Mucosa of descending colon (tissue), 3 donors: ENCODE measurements at regions not wholly inside any gene's neighbourhood (a gene's known extent, or its start where the extent isn't known, plus 50 kb on each side); places are given as distances from the start of the nearest gene placed in this dataset.

ENCODE experiments used
- ATAC-seq: fragments of 200-7000 bp; cut with Tn5 transposase; one replicate; pipeline ENCODE4 v1.9.1; 2020; ENCODE audit warnings: mild to moderate bottlenecking, moderate library complexity
- DNase-seq, 3 donors: peaks; one replicate each; pipeline ENCODE4 v3.0.0-alpha.2; 2020
- H3K36me3 ChIP-seq: fragments of 200-600 bp; one replicate; pipeline ENCODE4 v1.8.0; 2021; ENCODE audit warnings: low read depth, mild to moderate bottlenecking
- H3K4me1 ChIP-seq: fragments of 200-600 bp; one replicate; pipeline ENCODE4 v1.8.0; 2021; ENCODE audit warnings: low read depth, mild to moderate bottlenecking
- H3K4me3 ChIP-seq: fragments of 200-600 bp; one replicate; pipeline ENCODE4 v1.8.0; 2021; ENCODE audit warnings: mild to moderate bottlenecking
- H3K9me3 ChIP-seq: fragments of 200-600 bp; one replicate; pipeline ENCODE4 v1.8.0; 2021; ENCODE audit warnings: mild to moderate bottlenecking
- CTCF ChIP-seq: fragments of 200-600 bp; IDR thresholded peaks from one replicate; pipeline ENCODE4 v1.8.0; 2022; ENCODE audit warnings: antibody characterized with exemption, mild to moderate bottlenecking
- intact Hi-C, 2 donors: fragments of 100-400 bp; cut with DNase I in 1 of 2; cut with micrococcal nuclease in 1 of 2; formaldehyde crosslinking; loops; one replicate each; pipeline versions ENCODE4 v1.11.0 to v1.11.1; 2022; cut with DNase I, micrococcal nuclease
- donor health status: DM: no; HTN: no; CAD: no; lungs with moderate emphysema.
- donor health status: DM: no; HTN: no; CAD: no.
- donor health status: DM: no; HTN: yes; CAD: no.

- Histone ChIP-seq H3K4me1 (no peaks in the 10 kb centered on the region), H3K4me3 (no peak overlapping the region), H3K36me3 (no peaks in the 10 kb centered on the region), H3K9me3 (no peaks in the 10 kb centered on the region)
- intact Hi-C loops = no loop called here
- no peak for DNase-seq
- no peak for ATAC-seq
- no peak for TF ChIP-seq CTCF
Measured at GRCh38 chr17:71883258-71883657, 237.6 kb upstream of the SOX9 start.

- no peak for TF ChIP-seq CTCF
- Histone ChIP-seq H3K4me3 (no peak overlapping the region), H3K4me1 (no peaks in the 10 kb centered on the region), H3K36me3 (no peaks in the 10 kb centered on the region), H3K9me3 (no peaks in the 10 kb centered on the region)
- intact Hi-C loops = no loop called here
- DNase-seq = no peak
- ATAC-seq = no peak
Measured at GRCh38 chr17:71883845-71884244, 237.0 kb upstream of the SOX9 start.

- no peak for ATAC-seq
- no peaks in the 10 kb centered on the region for H3K36me3 ChIP-seq
- TF ChIP-seq CTCF = no peak
- intact Hi-C loops = no loop called here
- H3K4me3 ChIP-seq = no peak overlapping the region
- no peaks in the 10 kb centered on the region for H3K9me3 ChIP-seq
- DNase-seq = no peak
- H3K4me1 ChIP-seq = no peaks in the 10 kb centered on the region
Measured at GRCh38 chr17:71885662-71886061, 235.2 kb upstream of the SOX9 start.

GRCh38 chr17:71899317-71899716 lies 221.5 kb upstream of the SOX9 start:
- DNase-seq (no peak), ATAC-seq (no peak)
- H3K4me3 ChIP-seq = no peak overlapping the region
- intact Hi-C loops = no loop called here
- no peaks in the 10 kb centered on the region for H3K36me3 ChIP-seq
- no peak for TF ChIP-seq CTCF
- no peaks in the 10 kb centered on the region for H3K9me3 ChIP-seq
- H3K4me1 ChIP-seq = no peaks in the 10 kb centered on the region

- TF ChIP-seq CTCF = no peak
- no peaks in the 10 kb centered on the region for H3K4me1 ChIP-seq
- DNase-seq (no peak), ATAC-seq (no peak)
- intact Hi-C loops = no loop called here
- H3K9me3 ChIP-seq = no peaks in the 10 kb centered on the region
- no peak overlapping the region for H3K4me3 ChIP-seq
- no peaks in the 10 kb centered on the region for H3K36me3 ChIP-seq
Measured at GRCh38 chr17:71900621-71901229, 220.1 kb upstream of the SOX9 start.
